CD14-positive monocyte (primary cell): ENCODE measurements at regions not wholly inside any gene's neighbourhood (a gene's known extent, or its start where the extent isn't known, plus 50 kb on each side); places are given as distances from the start of the nearest gene placed in this dataset.
"Not testable (repeated sequence)": the region's sequence is repeated elsewhere in the genome, so short reads cannot be mapped to it uniquely, and the experiment has no call there.

ENCODE experiments used
- DNase-seq, 3 donors: peaks; one replicate each; pipeline ENCODE4 v3.0.0-alpha.2; 2011 to 2022
- H2AFZ ChIP-seq: 2 replicates; pipeline ENCODE4 v1.6.0; 2012; ENCODE audit warnings: mild to moderate bottlenecking, low read depth, low read length, inconsistent platforms; ENCODE audit not compliant: insufficient read depth, poor library complexity, severe bottlenecking
- H3K27ac ChIP-seq, 2 donors: 1 replicate in 1 of 2; 2 replicates in 1 of 2; pipeline ENCODE4 v1.5.1; 2012 to 2013; ENCODE audit warnings: low read length in 2 of 2, control low read depth in 1 of 2, inconsistent platforms in 1 of 2, low read depth in 1 of 2, mild to moderate bottlenecking in 1 of 2
- H3K27me3 ChIP-seq, 2 donors: one replicate each; pipeline versions ENCODE4 v1.6.0 to v1.6.1; 2011 to 2013; ENCODE audit warnings: low read length in 2 of 2; ENCODE audit not compliant: control insufficient read depth in 2 of 2, insufficient read depth in 2 of 2
- H3K36me3 ChIP-seq, 2 donors: replicated peaks in 1 of 2; 1 replicate in 1 of 2; 2 replicates in 1 of 2; pipeline versions ENCODE4 v1.5.1 to v1.6.1; 2012 to 2013; ENCODE audit warnings: low read length in 2 of 2, control low read depth in 1 of 2, inconsistent platforms in 1 of 2, mild to moderate bottlenecking in 1 of 2; ENCODE audit not compliant: insufficient read depth in 2 of 2, control insufficient read depth in 1 of 2
- H3K4me1 ChIP-seq, 2 donors: 1 replicate in 1 of 2; 2 replicates in 1 of 2; pipeline versions ENCODE4 v1.5.1 to v1.6.1; 2012 to 2013; ENCODE audit warnings: low read length in 2 of 2, control low read depth in 1 of 2, inconsistent platforms in 1 of 2, mild to moderate bottlenecking in 1 of 2, moderate library complexity in 1 of 2; ENCODE audit not compliant: insufficient read depth in 2 of 2, control insufficient read depth in 1 of 2
- H3K4me2 ChIP-seq: replicated peaks from 2 replicates; pipeline ENCODE3; 2012; ENCODE audit warnings: low read length, moderate library complexity, mild to moderate bottlenecking; ENCODE audit not compliant: poor library complexity, severe bottlenecking; ENCODE audit errors: extremely low read depth
- H3K4me3 ChIP-seq, 3 experiments: fragments of 200-600 bp in 1 of 3; sonication (generic) in 1 of 3; replicated peaks in 1 of 3; 1 replicate in 2 of 3; 2 replicates in 1 of 3; pipeline ENCODE4 v1.5.1; 2011 to 2013; ENCODE audit warnings: low read length in 3 of 3, mild to moderate bottlenecking in 3 of 3, control low read depth in 2 of 3, low read depth in 2 of 3, inconsistent platforms in 1 of 3, moderate library complexity in 1 of 3
- H3K79me2 ChIP-seq: 2 replicates; pipeline ENCODE4 v1.6.0; 2012; ENCODE audit warnings: mild to moderate bottlenecking, control low read depth, inconsistent platforms, low read length, moderate library complexity; ENCODE audit not compliant: insufficient read depth
- H3K9ac ChIP-seq: 2 replicates; pipeline ENCODE4 v1.6.0; 2017; ENCODE audit warnings: low read length, mild to moderate bottlenecking; ENCODE audit not compliant: insufficient read depth, poor library complexity, severe bottlenecking
- H3K9me3 ChIP-seq, 2 donors: replicated peaks in 1 of 2; 1 replicate in 1 of 2; 2 replicates in 1 of 2; pipeline versions ENCODE4 v1.5.1 to v1.6.1; 2012 to 2013; ENCODE audit warnings: low read length in 2 of 2, control low read depth in 1 of 2; ENCODE audit not compliant: control insufficient read depth in 1 of 2, insufficient read depth in 1 of 2
- H4K20me1 ChIP-seq: 2 replicates; pipeline ENCODE4 v1.6.0; 2012; ENCODE audit warnings: mild to moderate bottlenecking, low read length, control low read depth, moderate library complexity; ENCODE audit not compliant: insufficient read depth
- H3K27ac Mint-ChIP-seq, 7 donors: one replicate each; pipeline ENCODE4 v1.8.0; 2020; ENCODE audit warnings: mild to moderate bottlenecking in 7 of 7, mixed read lengths in 7 of 7, moderate library complexity in 6 of 7, inconsistent platforms in 2 of 7
- H3K27me3 Mint-ChIP-seq, 3 donors: one replicate each; pipeline ENCODE4 v1.8.0; 2021 to 2022; ENCODE audit warnings: low read depth in 3 of 3, mild to moderate bottlenecking in 3 of 3, mixed read lengths in 3 of 3, moderate library complexity in 3 of 3, inconsistent platforms in 1 of 3
- H3K36me3 Mint-ChIP-seq, 2 donors: one replicate each; pipeline ENCODE4 v1.8.0; 2020; ENCODE audit warnings: mixed read lengths in 2 of 2, inconsistent platforms in 1 of 2, mild to moderate bottlenecking in 1 of 2
- H3K4me1 Mint-ChIP-seq: one replicate; pipeline ENCODE4 v1.8.0; 2020; ENCODE audit warnings: mild to moderate bottlenecking, mixed read lengths
- H3K4me3 Mint-ChIP-seq, 2 donors: one replicate each; pipeline ENCODE4 v1.8.0; 2020; ENCODE audit warnings: mild to moderate bottlenecking in 2 of 2, mixed read lengths in 2 of 2, moderate library complexity in 1 of 2
- H3K9me3 Mint-ChIP-seq, 7 donors: one replicate each; pipeline ENCODE4 v1.8.0; 2020 to 2022; ENCODE audit warnings: mixed read lengths in 7 of 7, mild to moderate bottlenecking in 6 of 7, moderate library complexity in 6 of 7, inconsistent platforms in 2 of 7
- CTCF ChIP-seq: fragments of 200-600 bp; IDR thresholded peaks from one replicate; pipeline ENCODE4 v1.8.0; 2022; ENCODE audit warnings: antibody characterized with exemption, mild to moderate bottlenecking
- WGBS: methylation state at CpG from one replicate; pipeline ENCODE4 v1.1.5; 2013; ENCODE audit warnings: missing lambda C conversion rate; ENCODE audit not compliant: insufficient coverage; 5-methylcytosine and 5-hydroxymethylcytosine counted together
- intact Hi-C, 2 donors: fragments of 100-400 bp; cut with micrococcal nuclease; formaldehyde crosslinking; loops; one replicate each; pipeline versions ENCODE4 v1.15.0 to v1.15.1; 2023

- 92% methylated on average over 12 of the region's 13 CpGs for WGBS
- H3K27ac Mint-ChIP-seq: no peak overlapping the region
Measured at GRCh38 chr3:75380276-75380771, 283.8 kb upstream of the FRG2C start.

GRCh38 chr3:75384016-75384415 is 280.1 kb upstream of the FRG2C start:
- H3K27ac Mint-ChIP-seq, H3K79me2 ChIP-seq, H3K4me2 ChIP-seq, H4K20me1 ChIP-seq, H3K4me3 Mint-ChIP-seq, H3K9ac ChIP-seq, H2AFZ ChIP-seq, DNase-seq, H3K4me1 ChIP-seq, H3K36me3 ChIP-seq, H3K27ac ChIP-seq, intact Hi-C loops, H3K4me1 Mint-ChIP-seq, H3K27me3 ChIP-seq, H3K36me3 Mint-ChIP-seq, H3K27me3 Mint-ChIP-seq, H3K4me3 ChIP-seq, H3K9me3 ChIP-seq: not testable (repeated sequence)
- H3K9me3 Mint-ChIP-seq: peaks cover 5 to 11% (median 9%) of the 10 kb centered on the region in 7 donors
- no CpG with 5 or more reads among the region's 4 CpGs for WGBS

More at GRCh38 chr3:75380276-75380771, 283.8 kb upstream of the FRG2C start:
- intact Hi-C loops: no loop called here
- Histone ChIP-seq H3K36me3 (no peaks in the 10 kb centered on the region), H3K4me3 (no peak overlapping the region), H2AFZ (no peak overlapping the region), H3K9me3 (peaks cover 10% of the 10 kb centered on the region in 2 donors), H4K20me1 (no peaks in the 10 kb centered on the region), H3K79me2 (no peaks in the 10 kb centered on the region), H3K4me1 (no peaks in the 10 kb centered on the region), H3K9ac (no peak overlapping the region), H3K27me3 (no peaks in the 10 kb centered on the region), H3K4me2 (no peak overlapping the region), H3K27ac (no peak overlapping the region)
- Mint-ChIP-seq H3K4me1 (no peaks in the 10 kb centered on the region), H3K27me3 (no peaks in the 10 kb centered on the region), H3K9me3 (peaks cover 5 to 17% (median 11%) of the 10 kb centered on the region in 7 donors), H3K4me3 (no peak overlapping the region), H3K36me3 (no peaks in the 10 kb centered on the region)
- TF ChIP-seq CTCF: no peak
- no peak for DNase-seq

GRCh38 chr3:75388486-75389124 is 275.5 kb upstream of the FRG2C start:
- H3K4me1 ChIP-seq, H3K27me3 Mint-ChIP-seq, H3K4me3 Mint-ChIP-seq, H3K27me3 ChIP-seq, DNase-seq, H3K4me1 Mint-ChIP-seq, intact Hi-C loops, H3K4me2 ChIP-seq, H3K9ac ChIP-seq, H3K9me3 Mint-ChIP-seq, H3K36me3 Mint-ChIP-seq, H3K4me3 ChIP-seq, H3K36me3 ChIP-seq, H2AFZ ChIP-seq, H3K9me3 ChIP-seq, H3K27ac ChIP-seq, H3K79me2 ChIP-seq, H3K27ac Mint-ChIP-seq, H4K20me1 ChIP-seq: not testable (repeated sequence)
- 100% methylated on average over 3 of the region's 5 CpGs for WGBS

- H3K4me1 Mint-ChIP-seq, H3K27me3 Mint-ChIP-seq, H3K4me2 ChIP-seq, intact Hi-C loops, H3K27me3 ChIP-seq, H3K27ac ChIP-seq, H2AFZ ChIP-seq, H3K27ac Mint-ChIP-seq, H3K4me3 ChIP-seq, H3K4me1 ChIP-seq, H3K4me3 Mint-ChIP-seq, H3K36me3 ChIP-seq, DNase-seq, H4K20me1 ChIP-seq, H3K9ac ChIP-seq, H3K9me3 ChIP-seq, H3K36me3 Mint-ChIP-seq, H3K79me2 ChIP-seq: not testable (repeated sequence)
- peaks cover 0 to 21% (median 6%) of the 10 kb centered on the region in 7 donors for H3K9me3 Mint-ChIP-seq
- no CpG with 5 or more reads among the region's 3 CpGs for WGBS
Measured at GRCh38 chr3:75393288-75393694, 270.8 kb upstream of the FRG2C start.
